ENCODE measurements at regions not wholly inside any gene's neighbourhood (a gene's known extent, or its start where the extent isn't known, plus 50 kb on each side); places are given as distances from the start of the nearest gene placed in this dataset.

- TF ChIP-seq CTCF (IDR thresholded peaks at IDR 0.05) (no peak), POLR2A (IDR thresholded peaks at IDR 0.05) (no peak)
These were observed 838.0 kb downstream of the DHX35 start for GRCh38 chr20:39800111-39800510.
